ENCODE measurements at regions not wholly inside any gene's neighbourhood (a gene's known extent, or its start where the extent isn't known, plus 50 kb on each side); places are given as distances from the start of the nearest gene placed in this dataset.

DNA sequence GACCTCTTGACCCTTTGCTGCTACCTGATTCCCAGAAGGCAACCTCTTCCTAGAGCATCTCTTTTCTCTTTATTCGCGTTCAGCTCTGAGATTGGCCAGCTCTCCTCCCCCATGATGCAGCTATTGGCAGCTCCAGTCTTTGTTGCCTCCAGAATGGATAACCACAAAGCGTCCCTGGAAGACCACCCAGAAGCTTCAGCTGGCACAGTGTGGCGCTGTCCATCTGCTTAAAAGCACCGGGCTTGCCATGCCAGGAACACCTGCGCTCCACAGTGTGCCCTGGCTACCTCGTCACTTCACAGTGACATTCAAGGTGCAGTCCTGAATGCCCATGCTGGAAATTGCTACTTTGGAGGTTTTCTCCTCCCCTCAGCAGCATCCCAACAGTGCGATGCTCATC is 353.9 kb downstream of the LMO4 start:
- no peak for TF ChIP-seq CTCF (conservative IDR thresholded peaks at IDR 0.05)
- TF ChIP-seq ZFX (IDR thresholded peaks at IDR 0.05): no peak

Data from C4-2B (cell line).